Pulmonary artery endothelial cell (primary cell): ENCODE measurements at regions not wholly inside any gene's neighbourhood (a gene's known extent, or its start where the extent isn't known, plus 50 kb on each side); places are given as distances from the start of the nearest gene placed in this dataset.

Source experiments
- DNase-seq: peaks from one replicate; pipeline ENCODE4 v3.0.0-alpha.2; 2011; ENCODE audit warnings: low read depth, low spot score

DNA sequence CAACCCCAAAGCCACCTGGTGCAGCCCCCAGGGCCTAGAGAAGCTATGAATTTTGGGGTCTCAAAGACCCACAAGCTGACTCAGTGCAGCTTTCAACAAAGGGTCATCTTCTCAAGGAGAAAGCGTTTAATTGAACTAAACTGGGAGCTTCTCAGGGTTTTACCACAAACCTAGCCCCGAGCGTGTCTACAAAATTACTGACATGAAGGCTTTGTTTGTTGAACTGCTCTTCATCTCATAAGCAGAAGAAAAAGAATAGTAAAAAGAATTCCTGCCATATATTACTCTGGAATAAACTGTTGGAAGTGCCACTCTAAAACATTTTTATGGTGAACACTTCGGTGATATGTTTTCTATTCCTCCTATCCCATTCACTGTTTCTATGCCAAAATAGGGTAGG, 50.8 kb upstream of the INCENP start:
- DNase-seq, result no peak

DNA sequence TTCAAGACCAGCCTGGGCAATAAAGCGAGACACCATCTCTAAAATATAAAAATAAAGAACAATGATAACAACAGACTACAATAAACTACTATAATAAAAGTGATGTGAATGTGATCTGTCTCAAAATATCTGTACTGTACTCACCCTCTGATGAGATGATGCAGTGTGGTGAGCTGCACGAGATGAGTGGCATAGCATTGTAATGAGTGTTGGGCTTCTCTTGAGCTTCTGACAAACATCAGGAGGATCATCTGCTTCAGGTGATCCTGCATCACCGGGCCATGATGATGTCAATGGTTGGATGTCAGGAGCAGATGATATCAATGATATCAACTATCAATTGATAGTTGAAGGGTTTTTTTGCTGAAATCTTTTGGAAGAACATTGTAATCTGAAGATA, 52.4 kb upstream of the INCENP start:
- no peak for DNase-seq

DNA sequence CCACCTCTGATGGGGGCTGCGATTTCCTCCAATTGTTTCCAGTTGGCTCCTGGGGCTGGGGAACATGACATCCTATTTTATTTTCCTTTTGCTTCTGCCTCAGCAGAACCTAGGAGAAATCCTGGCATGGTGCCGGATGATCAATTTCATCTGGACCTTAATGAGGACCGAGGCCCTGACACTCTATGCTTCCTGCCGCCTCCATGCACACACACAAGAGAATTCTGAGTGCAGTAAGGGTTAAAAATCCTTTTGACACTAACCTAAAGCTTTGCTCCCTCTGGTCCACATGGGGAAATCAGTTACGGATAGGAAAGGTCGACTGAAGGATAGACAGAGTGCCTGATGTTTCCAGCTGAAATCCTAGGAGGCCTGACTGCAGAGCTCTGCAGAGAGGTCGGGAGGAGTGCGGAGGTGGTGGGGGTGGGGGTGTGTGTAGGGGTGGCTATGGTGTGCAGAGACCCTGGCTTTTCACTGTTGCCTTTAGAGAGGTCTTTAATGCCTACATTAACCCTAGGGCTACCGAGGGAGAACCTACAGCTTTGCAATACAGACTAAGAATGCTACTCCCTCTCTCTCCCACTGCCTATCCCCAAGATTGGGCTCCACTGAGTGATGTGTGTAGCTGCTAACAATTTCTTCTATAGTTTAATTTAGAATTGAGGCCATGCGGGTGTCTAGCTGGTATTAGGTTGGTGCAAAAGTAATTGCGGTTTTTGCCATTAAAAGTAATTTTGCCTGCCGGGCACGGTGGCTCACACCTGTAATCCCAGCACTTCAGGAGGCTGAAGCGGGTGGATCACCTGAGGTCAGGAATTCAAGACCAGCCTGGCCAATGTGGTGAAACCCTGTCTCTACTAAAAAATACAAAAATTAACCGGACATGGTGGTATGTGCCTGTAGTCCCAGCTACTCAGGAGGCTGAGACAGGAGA, 53.6 kb upstream of the INCENP start:
- no peak for DNase-seq

DNA sequence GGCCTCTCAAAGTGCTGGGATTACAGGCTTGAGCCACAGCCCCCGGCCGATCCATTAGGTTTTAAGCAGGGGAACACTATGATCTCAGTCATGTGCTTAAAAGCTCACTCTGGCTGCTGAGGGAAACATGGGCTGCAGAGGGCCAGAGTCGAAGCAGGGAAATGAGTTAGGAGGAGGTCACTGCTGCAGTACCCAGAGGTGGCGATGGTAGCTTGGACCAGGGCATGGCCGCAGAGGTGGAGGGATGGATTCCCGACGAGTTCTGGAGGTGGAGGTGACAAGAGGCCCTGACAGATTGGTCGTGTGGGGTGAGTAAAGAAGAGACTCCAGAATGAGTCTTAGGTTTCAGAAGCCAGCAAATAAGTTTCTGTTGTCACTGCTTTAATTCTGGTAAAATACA, 54.4 kb upstream of the INCENP start:
- no peak for DNase-seq

DNA sequence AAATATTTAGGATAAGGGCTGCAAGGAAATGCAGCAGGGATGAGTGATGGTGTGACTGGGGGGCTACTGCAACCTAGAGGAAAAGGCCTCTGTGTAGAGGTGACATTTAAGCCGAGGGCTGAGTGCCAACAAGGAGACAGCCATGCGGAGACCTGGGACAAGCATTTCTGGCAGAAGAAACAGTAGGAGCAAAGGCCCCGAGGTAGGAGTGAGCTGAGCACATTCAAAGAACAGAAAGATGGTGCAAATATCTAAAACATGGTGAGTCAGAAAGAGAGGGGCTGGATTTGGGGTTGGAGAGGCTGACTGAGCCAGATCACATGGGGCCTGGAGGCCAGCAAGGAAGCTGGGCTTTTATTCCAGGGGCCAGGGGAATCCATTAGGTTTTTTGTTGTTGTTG, 55.1 kb upstream of the INCENP start:
- DNase-seq, result no peak

DNA sequence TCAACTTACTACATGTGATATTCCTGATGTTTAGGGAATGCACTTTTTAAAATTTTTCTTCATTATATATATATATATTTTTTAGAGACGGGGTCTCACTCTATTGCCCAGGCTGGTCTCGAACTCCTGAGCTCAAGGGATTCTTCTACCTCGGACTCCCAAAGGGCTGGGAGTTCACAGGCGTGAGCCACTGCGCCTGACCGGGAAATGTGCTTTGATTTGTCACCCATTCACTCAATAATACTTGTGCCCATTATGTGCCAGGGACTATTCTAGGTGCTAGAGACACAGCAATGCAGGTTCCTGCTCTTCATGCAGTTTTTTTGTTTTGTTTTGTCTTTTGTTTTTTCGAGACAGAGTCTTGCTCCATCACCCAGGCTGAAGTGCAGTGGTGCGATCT, 56.1 kb upstream of the INCENP start:
- DNase-seq, result no peak

DNA sequence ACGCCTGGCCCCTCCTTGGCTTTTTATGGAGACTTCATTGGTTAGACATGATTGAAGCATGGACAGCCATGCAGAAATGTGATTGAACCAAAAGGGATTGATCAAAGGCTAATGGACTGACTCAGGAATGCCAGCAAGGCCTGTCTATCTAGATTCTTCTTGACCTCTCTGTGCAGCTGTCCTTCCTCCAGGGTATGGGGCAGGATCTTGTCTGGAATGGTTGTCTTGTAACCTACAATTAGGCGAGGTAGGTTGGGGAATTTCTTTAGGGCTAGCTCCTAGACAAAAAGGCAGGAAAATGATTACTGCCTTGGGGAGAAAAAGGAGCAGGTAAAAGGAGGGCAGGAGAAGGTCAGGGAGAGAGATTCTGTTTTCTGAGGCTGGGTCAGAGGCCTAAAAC, 59.6 kb upstream of the INCENP start:
- no peak for DNase-seq

DNA sequence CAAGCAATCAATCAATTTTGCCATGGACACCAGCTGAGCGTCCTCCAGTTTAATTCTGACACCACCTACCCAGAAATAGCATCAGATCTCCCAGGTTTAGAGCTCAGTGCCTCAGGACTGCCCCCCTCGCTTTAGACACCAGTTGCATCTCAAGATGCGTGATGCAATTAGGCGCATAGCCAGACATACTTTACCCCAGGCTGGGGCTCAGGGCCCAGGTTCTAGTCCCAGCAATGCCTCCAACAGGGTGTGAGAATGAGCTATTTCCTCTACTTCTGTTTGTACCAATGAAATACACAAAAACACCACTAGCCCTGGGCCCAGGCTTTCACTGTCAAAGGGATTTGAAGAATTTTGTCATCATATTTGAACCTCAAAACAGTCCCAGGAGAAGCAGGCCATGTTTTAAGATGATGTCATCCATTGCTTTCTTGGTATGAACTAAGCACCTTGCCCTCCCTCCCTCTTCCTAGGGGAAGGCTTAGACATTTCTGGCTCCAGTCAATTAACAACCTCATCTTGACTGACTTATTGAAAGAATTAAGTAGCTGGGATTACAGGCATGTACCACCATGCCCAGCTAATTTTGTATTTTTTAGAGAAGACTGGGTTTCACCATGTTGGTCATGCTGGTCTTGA, 61.5 kb upstream of the INCENP start:
- no peak for DNase-seq

DNA sequence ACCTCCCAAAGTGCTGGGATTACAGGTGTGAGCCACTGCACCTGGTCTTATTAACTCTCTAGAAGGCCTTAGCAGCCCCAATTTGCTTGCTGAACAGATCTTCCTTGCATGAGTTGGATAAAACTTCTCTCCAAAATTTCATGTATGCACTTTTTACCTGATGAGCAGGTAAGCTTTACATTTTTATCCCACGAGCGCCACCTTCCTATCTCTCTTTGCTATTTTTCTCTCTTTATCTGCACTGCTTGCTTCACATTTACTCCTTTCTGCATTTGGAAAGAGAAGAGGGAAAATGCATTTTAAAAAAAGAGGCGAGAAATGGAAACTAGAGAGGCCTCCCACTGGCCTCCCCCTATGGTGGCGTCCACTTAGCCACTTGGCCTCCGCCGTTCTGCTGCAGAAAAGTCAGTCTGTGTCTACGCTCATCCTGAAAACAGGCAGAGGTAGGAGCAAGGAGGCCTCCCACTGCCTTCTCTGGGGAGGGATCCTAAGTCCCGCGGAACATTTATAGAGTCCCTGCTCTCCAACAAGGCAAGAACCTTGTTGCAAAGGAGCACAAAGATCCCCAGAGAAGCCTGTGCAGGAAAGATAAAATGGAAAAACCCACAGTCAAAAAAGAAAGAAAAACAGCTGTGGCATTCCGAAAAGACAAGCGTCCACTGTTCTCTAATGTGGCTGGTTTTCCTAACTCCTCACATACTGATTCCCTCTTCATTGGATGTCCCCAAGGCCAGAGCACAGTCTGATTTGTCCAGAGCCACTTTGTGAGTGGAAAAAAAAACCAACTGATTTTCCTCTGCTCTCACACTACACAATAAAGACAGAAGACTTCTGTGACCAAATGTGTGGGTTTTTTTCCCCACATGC, 62.2 kb upstream of the INCENP start:
- no peak for DNase-seq

DNA sequence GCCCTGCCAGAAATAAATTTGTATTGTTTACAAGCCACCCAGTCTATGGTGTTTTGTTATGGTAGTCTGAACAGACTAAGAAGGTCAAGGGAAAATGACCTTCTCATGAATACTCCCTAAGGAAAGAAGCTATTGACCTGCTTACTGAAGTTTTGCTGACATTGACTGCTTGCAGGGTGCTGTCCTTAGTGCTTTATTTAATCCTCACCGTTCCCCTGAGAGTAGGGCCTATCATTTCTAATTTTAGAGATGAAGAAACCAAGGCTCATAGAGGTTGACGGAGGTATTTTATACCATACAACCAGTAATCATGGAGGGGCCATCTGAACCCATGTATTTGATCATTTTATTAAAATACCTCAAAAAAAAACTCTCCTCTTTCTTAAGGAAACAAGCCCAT, 66.7 kb upstream of the INCENP start:
- no peak for DNase-seq

DNA sequence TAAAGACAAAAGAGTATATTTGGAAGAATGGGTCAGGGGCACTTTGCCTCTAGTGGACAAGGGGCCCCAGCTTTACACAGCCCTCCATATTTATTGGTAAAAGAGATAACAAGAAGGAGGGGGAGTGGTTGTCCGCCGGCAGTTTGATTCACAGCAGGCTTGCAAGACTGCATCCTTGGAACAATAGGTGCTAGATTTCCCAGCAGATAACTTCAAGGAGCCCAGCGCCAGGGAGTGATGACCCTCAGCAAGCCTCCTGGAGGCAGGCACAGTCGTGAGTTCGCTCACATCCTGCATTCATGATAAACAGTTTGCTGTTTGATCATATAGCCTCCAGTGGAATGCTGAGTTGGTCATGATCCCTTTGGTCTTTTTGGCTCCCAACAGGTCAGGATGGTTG, 67.8 kb upstream of the INCENP start:
- no peak for DNase-seq

DNA sequence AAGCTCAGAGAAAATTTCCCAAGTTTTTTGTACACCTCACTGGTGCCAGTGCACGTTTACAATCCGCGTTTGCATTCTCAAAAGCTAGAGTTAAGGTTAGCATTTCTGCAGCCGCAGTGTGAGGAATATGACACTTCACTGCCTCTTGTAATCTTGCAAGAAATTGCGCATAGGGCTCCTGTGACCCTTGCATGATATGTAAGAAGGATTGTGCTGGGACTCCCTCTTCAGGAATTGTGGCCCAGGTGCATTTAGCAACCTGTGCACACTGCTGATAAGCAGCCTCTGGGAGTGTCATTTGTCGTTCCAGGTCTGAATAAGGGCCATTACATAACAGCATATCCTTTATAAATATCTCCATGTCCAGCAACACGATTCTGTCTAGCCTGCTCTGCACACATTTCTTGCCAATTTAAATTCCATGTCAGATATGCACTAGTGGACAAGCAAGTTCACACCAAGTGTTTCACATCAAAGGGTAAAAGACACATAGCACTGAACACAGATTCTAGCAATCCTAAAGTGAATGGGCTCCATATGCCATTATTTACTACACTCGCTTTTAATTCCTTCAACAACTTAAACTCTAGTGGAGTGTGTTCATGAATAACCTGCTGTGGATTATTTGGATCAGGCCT, 69.2 kb upstream of the INCENP start:
- no peak for DNase-seq

DNA sequence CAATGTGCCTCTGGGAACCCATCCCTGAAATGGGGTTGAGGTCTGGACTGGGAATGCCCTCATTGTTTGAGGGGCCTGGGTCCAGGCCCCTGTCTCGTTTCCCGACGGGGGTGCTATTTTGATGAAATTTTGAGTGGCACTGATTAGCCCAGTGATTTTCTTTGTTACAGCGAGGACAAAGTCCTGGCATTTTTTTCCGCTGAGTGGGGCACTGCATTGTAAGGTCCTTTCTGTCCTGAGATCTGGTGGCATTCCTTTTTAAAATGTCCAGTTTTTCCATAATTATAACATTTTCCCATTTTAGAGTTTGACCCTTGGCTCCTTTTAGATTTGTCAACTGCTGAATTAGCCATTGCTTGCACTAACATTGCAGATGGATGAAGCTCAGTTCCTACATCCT, 69.7 kb upstream of the INCENP start:
- DNase-seq, result no peak

DNA sequence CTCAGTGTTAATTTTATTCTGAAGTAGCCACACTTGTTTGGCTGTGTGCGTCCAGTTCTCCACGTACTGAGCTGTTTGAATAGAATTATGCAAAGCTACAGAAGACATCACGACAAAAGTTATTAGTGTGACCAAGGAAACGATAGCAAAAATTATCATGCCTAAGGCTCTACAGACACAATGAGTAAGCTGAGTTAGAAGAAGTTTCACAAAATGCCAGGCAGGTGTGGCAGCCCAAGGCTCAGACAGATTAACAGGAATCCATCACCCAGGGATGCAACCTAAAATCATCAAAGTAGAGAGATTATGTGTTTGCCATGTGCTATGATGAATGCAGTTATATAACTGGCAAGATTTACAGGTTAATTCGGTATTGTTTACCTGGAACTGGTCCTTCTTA, 73.1 kb upstream of the INCENP start:
- no peak for DNase-seq

DNA sequence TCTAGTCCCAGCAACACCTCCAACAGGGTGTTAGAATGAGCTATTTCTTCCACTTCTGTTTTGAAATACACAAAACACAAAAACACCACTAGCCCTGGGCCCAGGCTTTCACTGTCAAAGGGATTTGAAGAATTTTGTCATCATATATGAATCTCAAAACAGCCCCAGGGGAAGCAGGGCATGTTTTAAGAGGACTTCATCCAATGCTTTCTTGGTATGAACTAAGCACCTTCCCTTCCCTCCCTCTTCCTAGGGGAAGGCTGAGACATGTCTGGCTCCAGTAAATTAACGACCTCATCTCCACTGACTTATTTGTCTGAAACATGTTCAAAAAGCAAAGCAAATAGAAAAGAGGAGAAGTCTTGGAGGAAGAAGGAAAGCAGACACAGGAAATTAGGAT, 75.7 kb upstream of the INCENP start:
- no peak for DNase-seq

DNA sequence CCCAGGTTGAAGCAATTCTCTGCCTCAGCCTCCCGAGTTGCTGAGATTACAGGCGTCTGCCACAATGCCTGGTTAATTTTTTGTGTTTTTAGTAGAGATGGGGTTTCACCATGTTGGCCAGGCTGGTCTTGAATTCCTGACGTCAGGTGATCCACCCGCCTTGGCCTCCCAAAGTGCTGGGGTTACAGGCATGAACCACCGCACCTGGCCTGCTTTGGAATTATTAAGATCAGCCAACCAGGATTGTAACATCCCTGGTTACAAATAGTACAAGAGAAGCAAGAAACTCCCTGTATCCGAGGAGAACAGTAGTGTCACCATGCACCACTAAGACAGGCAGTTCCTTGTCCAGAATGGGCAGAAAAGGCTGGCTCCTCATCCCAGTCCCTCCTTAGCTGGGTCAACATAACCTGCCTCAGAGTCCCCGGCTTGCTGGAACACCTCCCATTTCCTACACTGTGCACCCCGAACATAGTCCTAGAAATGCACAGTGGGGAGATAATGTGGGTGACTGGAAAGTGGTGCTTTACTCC, 77.2 kb upstream of the INCENP start:
- no peak for DNase-seq

DNA sequence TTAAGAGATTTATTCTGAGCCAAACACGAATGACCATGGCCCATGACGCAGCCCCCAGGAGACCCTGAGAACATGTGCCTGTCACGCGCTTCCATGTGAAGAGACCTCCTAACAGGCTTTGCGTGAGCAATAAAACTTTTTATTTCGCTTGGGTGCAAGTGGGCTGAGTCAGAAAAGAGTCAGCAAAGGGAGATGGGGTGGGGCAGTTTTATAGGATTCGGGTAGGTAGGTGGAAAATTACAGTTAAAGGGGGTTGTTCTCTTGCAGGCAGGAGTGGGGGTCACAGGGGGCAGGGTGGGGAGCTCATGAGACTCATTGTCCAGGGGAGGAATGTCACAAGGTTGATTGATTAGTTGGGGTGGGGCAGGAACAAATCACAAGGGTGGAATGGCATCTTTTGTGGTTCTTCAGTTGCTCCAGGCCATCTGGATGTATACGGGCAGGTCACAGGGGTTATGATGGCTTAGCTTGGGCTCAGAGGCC, 77.2 kb upstream of the FTH1 start:
- DNase-seq, result no peak

DNA sequence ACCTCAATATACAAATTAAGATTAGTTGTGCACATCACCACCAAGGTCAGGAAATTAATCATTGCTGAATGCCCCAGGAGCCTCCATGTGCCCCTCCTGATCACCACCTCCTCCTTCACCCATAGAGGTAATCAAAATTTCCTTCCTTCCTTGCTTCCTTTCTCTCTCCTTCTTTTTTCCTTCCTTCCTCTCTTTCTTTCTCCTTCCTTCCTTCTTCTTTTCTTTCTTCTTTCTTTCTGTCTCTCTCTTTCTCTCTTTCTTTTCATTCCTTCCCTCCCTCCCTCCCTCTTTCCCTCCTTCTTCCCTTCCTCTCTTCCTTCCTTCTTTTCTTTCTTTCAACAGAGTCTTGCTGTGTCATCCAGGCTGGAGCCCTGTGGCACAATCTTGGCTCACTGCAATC, 67.9 kb upstream of the FTH1 start:
- no peak for DNase-seq

DNA sequence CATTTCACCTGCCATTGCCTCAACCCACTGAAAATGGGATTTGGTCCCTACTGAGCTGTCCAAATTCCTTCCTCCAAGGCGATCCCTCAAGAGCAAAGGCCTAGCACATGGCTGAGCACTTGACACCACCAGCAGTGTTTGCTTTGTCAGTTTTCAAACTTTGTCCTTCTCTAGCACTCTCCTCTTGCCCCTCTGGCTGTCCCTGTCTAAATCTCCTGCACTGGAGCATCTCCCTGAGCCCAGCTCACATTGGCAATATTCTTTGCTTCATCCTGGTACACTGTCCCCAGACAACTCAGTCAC, 66.6 kb upstream of the FTH1 start:
- no peak for DNase-seq

DNA sequence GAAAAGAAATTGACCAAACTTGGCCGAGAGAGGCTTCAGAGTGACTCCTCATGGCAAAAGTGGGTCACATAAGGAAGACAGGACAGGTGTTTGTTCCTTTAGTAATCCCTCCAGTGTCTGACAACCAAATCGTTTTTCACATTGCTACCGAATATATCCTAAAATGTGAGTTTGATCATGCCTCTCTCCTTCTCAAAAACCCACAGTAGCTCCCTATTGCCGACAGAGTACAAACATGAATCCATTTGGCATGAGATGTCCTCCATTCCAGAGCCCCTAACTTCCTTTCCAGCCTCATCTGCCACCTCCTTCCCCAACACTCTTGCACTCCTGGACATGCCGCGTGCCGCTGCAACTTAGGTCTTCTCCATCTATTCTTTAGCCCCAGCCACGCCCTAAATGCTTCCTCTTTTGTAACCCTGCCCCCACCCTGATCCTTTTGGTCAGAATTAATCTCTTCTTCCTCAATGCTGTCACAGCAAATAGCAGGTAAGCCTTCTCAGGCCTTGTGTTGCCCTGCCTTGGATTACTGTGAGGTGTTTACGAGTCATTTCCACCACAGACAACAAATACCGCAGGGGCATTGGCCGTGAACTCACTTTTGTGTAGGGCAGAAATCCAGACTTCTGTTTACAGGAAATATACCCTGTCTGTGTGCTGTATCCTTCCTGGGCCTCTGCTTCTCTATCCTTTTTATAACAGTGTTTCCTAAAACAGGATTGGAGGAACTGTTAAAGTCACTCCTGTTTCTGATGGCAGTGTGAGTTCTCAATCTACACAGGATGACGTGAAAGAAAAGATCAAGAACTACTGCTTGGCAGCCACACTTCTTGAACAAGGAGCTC, 66.0 kb upstream of the FTH1 start:
- no peak for DNase-seq
